Progenitor cell of endocrine pancreas (in vitro differentiated cells): ENCODE measurements at regions not wholly inside any gene's neighbourhood (a gene's known extent, or its start where the extent isn't known, plus 50 kb on each side); places are given as distances from the start of the nearest gene placed in this dataset.

ENCODE experiments used
- DNase-seq: peaks from one replicate; pipeline ENCODE4 v3.0.0; 2021; ENCODE audit warnings: low spot score; ENCODE audit not compliant: unreplicated experiment
- H3K27ac Mint-ChIP-seq: 2 replicates; pipeline ENCODE4 v1.8.0; 2021; ENCODE audit warnings: mild to moderate bottlenecking, moderate library complexity, mixed read lengths
- H3K27me3 Mint-ChIP-seq: 2 replicates; pipeline ENCODE4 v1.8.0; 2021; ENCODE audit warnings: mixed read lengths
- H3K36me3 Mint-ChIP-seq: 2 replicates; pipeline ENCODE4 v1.8.0; 2022; ENCODE audit warnings: mixed read lengths; ENCODE audit not compliant: insufficient read depth
- H3K4me1 Mint-ChIP-seq: 2 replicates; pipeline ENCODE4 v1.8.0; 2021; ENCODE audit warnings: low read depth, mixed read lengths
- H3K4me3 Mint-ChIP-seq: 2 replicates; pipeline ENCODE4 v1.8.0; 2021; ENCODE audit warnings: low read depth, mild to moderate bottlenecking, moderate library complexity, mixed read lengths
- H3K9me3 Mint-ChIP-seq: 2 replicates; pipeline ENCODE4 v1.8.0; 2021; ENCODE audit warnings: low read depth, mixed read lengths
- CTCF ChIP-seq: fragments of 200-600 bp; sonication (generic); IDR thresholded peaks from one replicate; pipeline ENCODE4 v1.5.0; 2021; ENCODE audit warnings: antibody characterized with exemption, mild to moderate bottlenecking; ENCODE audit not compliant: unreplicated experiment

- peaks cover 6% of the 10 kb centered on the region for H3K27me3 Mint-ChIP-seq
- H3K27ac Mint-ChIP-seq, result no peak overlapping the region
- no peak for TF ChIP-seq CTCF
- no peaks in the 10 kb centered on the region for H3K9me3 Mint-ChIP-seq
- H3K4me3 Mint-ChIP-seq, result no peak overlapping the region
- DNase-seq, result no peak
- no peaks in the 10 kb centered on the region for H3K36me3 Mint-ChIP-seq
- H3K4me1 Mint-ChIP-seq, result no peaks in the 10 kb centered on the region
Measured at GRCh38 chr6:11961923-11962322, 50.2 kb upstream of the HIVEP1 start.

- Mint-ChIP-seq H3K9me3 (no peaks in the 10 kb centered on the region), H3K4me1 (no peaks in the 10 kb centered on the region), H3K4me3 (no peak overlapping the region), H3K27ac (no peak overlapping the region), H3K36me3 (no peaks in the 10 kb centered on the region), H3K27me3 (peaks cover 6% of the 10 kb centered on the region)
- no peak for TF ChIP-seq CTCF
- DNase-seq, result no peak
Measured at GRCh38 chr6:11960909-11961779, 51.0 kb upstream of the HIVEP1 start.

- no peaks in the 10 kb centered on the region for H3K9me3 Mint-ChIP-seq
- H3K4me1 Mint-ChIP-seq, result no peaks in the 10 kb centered on the region
- no peak for TF ChIP-seq CTCF
- H3K27me3 Mint-ChIP-seq, result peaks cover 4% of the 10 kb centered on the region
- no peaks in the 10 kb centered on the region for H3K36me3 Mint-ChIP-seq
- H3K4me3 Mint-ChIP-seq, result no peak overlapping the region
- no peak for DNase-seq
- H3K27ac Mint-ChIP-seq, result no peak overlapping the region
Measured at GRCh38 chr6:11956781-11957180, 55.3 kb upstream of the HIVEP1 start.

- no peak for DNase-seq
- Mint-ChIP-seq H3K4me1 (no peaks in the 10 kb centered on the region), H3K27ac (no peak overlapping the region), H3K36me3 (no peaks in the 10 kb centered on the region), H3K27me3 (no peaks in the 10 kb centered on the region), H3K9me3 (no peaks in the 10 kb centered on the region), H3K4me3 (no peak overlapping the region)
- no peak for TF ChIP-seq CTCF
Measured at GRCh38 chr6:11953641-11954040, 58.5 kb upstream of the HIVEP1 start.

- Mint-ChIP-seq H3K4me3 (no peak overlapping the region), H3K27me3 (no peaks in the 10 kb centered on the region), H3K27ac (no peak overlapping the region), H3K9me3 (no peaks in the 10 kb centered on the region), H3K4me1 (no peaks in the 10 kb centered on the region), H3K36me3 (no peaks in the 10 kb centered on the region)
- no peak for TF ChIP-seq CTCF
- DNase-seq, result no peak
Measured at GRCh38 chr6:11952316-11952715, 59.8 kb upstream of the HIVEP1 start.
